ENCODE measurements at regions not wholly inside any gene's neighbourhood (a gene's known extent, or its start where the extent isn't known, plus 50 kb on each side); places are given as distances from the start of the nearest gene placed in this dataset.

DNA sequence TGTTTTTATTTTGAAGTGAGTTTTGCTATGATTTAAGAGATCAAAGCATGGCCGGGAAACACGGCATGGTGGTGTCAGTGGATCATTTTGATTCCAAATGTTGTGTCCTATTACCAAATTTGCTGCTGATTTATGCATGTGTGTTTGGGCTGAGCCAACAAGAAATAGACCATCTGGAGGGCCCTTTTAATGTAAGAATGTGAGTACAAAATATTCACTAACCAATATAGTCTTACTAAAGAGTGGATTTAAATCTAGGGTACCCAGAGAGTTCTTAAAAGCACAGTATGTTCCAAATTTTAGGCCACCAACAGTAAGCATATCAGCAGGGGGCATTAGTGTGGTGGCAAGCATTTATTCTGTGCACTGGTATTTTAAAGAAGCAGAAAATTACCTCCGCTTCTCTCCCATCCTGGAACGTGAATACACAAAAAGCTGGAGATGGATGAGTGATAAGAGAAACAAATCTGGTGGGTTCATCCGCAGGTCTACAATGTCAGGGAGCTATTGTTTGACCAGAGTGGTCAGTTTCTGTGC lies 444.4 kb upstream of the IGFBP7 start:
- no peak for DNase-seq

DNA sequence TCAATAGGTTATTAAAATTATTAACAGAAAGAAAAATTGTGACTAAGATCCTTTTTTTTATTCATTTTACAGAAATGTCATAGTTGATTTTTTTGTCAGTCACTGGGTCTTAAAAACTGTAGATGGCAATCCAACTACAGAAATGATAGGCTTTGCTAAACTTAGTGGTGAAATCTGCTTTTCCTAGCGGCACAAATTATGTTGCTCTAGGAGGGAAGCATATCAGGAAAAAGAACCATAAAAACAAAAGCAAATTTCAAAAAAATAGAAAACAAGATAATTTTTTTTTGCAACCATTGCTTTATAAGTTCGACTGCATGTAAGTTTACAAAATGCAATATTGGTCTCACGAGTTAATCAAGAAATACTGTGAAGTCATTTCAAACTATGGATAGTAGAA lies 443.5 kb upstream of the IGFBP7 start:
- no peak for DNase-seq

- DNase-seq, result no peak
Measured at GRCh38 chr4:57550198-57550597, 440.0 kb upstream of the IGFBP7 start.

- DNase-seq, result no peak
Measured at GRCh38 chr4:57548856-57549255, 438.7 kb upstream of the IGFBP7 start.

GRCh38 chr4:57544811-57545654 lies 434.8 kb upstream of the IGFBP7 start:
- DNase-seq, result no peak

DNA sequence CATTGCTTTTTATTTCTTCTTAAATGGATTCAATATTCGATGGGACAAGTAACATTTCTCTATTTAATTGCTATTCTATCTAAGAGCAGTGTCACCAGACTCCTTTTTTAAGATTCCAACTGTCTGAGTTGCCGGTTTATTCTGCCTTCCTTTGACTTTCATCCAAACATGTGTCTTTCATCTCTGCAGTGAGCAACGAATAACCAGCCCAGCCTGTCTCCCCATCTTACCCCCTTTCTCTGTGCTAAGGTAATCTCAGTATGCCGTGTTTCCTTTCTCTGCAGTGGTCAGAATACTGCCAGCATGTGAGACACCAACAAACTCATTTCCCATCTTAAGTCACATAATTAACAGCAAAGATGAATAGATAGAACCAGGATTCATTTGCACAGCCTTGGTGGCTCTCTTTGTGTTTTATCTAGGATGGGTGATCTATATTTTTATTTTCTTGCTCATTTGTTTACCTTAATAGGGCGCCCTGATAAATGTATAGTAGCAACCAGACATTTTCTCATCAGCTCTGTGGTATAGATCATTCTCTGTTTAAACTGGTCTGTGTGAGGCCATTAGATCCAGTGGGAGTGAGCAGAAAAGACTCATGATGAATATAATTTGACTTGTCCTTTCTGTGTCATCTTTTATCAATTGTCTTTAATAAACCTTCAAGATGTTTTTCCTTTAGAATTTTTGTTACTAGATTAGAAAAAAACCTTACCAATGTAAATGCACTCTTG lies 394.8 kb upstream of the IGFBP7 start:
- DNase-seq, result no peak

DNA sequence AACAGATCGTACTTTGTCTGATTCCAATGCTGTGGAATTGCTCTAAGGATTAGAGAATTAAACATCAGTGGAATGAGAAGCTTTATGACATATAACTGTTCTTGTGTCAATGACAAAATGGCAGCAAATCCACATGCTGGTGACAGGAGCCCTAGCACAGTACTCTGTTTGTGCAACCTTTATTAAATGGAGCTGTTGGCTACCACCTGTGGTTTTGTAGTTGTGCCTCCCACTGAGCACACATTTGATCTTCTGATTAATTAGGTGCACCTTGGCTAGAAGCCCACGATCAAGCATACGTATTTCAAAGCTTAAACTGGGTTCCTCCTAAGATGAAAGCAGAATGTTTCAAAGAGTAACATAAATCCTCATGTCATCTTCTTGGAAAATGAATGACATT lies 394.0 kb upstream of the IGFBP7 start:
- DNase-seq, result no peak

- no peak for DNase-seq
Measured at GRCh38 chr4:57501720-57502119, 391.5 kb upstream of the IGFBP7 start.

DNA sequence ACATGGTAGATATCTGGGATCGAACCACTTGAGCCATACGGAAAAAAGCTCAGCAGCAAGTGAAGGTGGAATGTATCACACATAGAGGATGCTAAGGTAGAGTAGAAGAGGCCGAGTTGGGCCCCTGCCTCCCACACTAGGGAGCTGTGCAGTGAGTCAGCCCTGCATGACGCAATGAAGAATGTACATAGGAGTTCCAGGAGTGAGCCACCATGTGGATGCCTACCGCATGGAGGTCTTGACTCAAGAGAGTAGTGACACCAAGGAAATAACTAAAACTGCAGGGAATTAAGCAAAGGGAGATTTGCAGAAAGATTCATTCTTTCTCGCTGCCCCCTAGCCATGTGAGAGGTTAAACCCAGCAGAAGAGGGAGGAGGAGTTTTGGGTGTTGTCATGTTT lies 389.6 kb upstream of the IGFBP7 start:
- DNase-seq, result no peak

- no peak for DNase-seq
Measured at GRCh38 chr4:57498251-57498650, 388.1 kb upstream of the IGFBP7 start.

DNA sequence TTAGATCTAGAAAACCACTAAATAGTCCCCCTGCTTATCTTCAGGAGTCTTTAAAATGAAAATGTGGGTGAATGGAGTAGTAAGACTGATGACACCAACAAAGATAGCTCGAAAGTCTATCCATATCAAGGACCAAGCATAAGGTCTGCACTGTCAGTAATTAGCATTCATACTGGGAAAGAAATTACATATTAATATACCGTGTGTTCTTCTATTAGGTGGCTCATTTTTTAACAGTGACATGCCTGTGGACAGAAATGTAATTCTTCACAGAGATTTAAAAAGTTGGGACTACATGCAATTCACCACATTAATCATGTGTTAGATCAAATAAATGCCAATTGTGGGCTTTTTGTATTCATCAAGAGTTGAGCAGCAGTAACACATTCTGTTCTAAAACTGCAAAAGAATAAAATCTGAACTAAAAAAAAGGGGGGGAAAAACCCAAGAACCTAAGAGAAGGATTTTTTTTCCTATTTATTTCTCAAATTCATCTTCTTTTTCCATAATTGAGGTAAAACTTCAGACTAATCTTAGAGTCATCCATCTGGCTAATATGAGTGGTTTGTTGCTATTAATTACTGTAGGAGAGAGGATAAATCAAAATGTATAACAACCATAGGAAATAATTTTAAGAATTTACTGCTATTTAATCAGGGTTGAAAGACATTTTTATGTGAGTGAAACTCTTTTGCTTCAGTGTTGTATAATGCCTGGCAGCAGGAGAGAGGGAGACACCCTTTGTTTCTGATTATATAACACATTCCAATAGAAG lies 386.7 kb upstream of the IGFBP7 start:
- DNase-seq, result no peak

- DNase-seq, result no peak
Measured at GRCh38 chr4:57494821-57495220, 384.6 kb upstream of the IGFBP7 start.

DNA sequence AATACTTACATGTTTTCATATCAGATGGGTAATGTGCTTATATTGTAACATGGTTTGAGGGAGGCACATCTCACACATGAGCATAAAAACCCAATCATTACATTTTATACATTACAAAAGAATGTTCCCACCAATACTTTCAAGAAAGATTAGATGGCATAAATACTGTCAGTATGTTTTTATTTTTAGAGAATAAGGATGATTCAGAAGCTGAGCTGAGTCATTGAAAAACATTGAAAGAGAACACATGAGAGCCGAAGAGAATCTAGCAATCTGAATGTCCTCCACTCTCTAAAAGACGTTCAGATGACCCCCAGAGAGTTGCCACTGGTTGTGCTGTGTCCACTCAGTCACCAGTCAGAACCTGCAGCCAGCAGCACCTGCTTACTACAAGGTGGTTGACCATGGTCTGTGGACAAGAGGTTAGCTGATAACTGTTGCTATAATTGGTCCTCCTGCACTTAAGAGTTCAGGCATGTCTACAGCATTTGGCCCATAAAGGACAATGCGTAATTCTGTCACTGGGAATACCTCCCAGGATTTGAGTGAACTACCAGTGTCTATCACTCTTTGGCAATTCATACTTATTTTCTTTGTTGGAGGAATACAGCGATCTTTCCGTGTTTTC lies 382.2 kb upstream of the IGFBP7 start:
- no peak for DNase-seq

DNA sequence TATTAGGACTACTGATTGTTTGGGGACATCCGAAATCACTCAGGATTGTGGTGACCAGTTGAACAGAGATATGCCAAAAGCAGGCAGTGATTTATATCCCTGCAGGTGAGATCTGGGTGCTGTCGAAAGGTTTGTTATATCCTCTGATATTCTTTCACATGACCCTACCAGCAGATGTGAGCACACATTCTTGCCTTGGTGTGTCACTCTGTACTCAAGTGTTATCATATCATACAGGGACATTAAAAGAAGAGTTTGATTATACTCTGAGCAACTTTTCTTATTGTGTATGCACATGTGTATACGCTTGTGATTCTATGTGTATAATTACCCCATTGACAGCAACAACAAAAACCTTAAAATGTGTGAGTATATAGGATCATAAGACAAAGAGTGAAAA lies 381.2 kb upstream of the IGFBP7 start:
- DNase-seq, result no peak

DNA sequence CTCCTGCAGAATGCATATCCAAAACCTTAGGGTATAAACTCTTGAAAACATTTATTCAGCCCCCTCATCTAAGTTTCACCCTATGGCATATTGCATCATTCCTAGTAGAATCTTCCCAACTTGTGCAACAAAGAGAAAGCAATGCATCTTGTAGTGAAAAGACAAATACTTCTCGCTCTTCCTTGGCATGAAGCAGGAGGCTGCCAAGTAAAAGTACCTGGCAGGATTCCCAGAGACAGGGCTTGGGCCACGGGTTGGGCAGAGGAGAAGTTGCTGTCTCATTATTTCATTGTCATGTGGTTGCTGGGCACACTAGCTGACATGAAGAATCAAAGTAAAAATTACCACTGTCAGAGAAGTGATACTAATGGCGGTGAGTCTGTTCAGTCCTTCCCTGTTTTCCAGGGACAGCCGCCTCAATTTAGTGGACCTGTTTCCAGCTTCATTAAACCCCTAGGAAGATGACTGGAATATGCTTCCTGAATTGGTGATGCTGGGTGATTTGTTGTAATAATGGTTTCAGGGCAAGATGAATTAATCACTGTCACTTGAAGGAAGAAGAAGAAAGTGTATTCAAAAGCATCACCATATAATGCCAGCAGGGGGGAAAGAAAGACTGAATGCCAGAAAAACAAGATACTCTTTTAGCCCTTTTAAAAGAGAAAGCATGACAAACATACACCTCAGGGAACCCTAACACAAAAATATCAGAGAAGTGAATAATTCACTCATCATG lies 380.5 kb upstream of the IGFBP7 start:
- no peak for DNase-seq

GRCh38 chr4:57488366-57489162 lies 378.4 kb upstream of the IGFBP7 start:
- no peak for DNase-seq

GRCh38 chr4:57475424-57475823 lies 365.2 kb upstream of the IGFBP7 start:
- no peak for DNase-seq

DNA sequence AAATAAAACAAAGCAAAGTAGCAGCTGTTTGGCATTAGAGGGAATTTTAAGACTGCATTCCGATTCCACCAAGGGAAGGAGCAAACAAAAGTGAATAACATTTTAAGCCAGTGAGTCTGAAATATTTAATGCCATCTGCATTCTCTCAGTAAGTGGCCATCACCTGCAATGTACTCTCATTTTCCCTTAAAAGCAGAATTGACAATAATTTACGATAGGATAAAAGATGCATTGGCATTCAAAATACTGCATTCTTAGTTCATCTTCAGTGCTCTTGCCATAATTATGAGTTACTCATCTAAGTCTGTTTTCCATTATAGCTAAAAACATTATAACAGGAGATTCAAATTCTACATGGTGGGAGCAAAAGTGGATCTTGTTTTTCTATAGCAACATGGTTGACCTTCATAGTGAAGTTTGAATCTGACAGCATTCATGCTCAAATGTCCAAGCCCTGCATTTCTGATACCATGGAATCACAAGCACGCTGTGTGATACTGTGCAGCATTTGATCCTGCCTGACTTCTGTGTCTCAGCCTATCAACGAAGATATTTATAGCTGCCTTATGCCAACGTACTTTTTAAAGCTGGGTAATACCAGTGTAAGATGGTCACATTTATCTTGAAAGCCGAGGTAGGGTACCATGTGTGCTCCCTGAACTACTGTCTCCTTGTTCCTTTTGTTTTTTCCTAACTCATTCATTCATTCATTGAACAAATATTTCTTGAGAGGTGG lies 355.3 kb upstream of the IGFBP7 start:
- DNase-seq, result no peak

GRCh38 chr4:57462843-57463242 lies 352.7 kb upstream of the IGFBP7 start:
- no peak for DNase-seq

- DNase-seq, result no peak
Measured at GRCh38 chr4:57460967-57461366, 350.8 kb upstream of the IGFBP7 start.

DNA sequence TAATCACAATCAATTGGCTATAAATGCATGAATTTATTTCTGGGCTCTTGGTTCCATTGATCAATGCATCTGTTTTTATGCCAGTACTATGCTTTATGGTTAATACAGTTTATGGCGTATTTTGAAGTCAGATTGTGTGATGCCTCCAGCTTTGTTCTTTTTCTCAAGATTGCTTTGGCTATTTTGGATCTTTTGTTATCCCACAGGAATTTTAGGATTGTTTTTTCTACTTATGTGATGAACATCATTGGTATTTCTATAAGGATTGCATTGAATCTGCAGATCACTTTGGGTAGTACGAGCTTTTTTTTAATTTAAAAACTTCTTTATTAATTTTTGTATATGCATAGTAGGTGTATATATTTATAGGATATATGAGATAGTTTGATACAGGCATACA lies 338.7 kb upstream of the IGFBP7 start:
- DNase-seq, result no peak

Measured in activated CD4-positive, alpha-beta T cell treated with anti-CD3 and anti-CD28 coated beads, Interleukin-10, Interleukin-2, amounts not matched to agents 100 ng/mL and 50 ng/mL, durations not matched to agents 16 hours and 8 hours (primary cell).